HEK293 (cell line): ENCODE measurements at regions not wholly inside any gene's neighbourhood (a gene's known extent, or its start where the extent isn't known, plus 50 kb on each side); places are given as distances from the start of the nearest gene placed in this dataset.

Source experiments
- CTCF ChIA-PET: fragments of 350-600 bp; formaldehyde crosslinking; extraction: SDS; loops from one replicate; lab custom pipeline; 2021; ENCODE audit warnings: antibody characterized with exemption; lab: Yijun Ruan, JAX
- POLR2A ChIA-PET: fragments of 300-600 bp; formaldehyde crosslinking; extraction: SDS; loops from one replicate; lab custom pipeline; 2020; ENCODE audit warnings: antibody characterized with exemption, inconsistent platforms; lab: Yijun Ruan, JAX
- H3K27ac ChIP-seq: fragments of 200-500 bp; sonication (Bioruptor generic); 2 replicates; pipeline ENCODE4 v1.5.1; 2014; ENCODE audit warnings: low read depth, low read length, control low read depth, inconsistent platforms; ENCODE audit errors: extremely low read depth
- H3K36me3 ChIP-seq, 2 experiments: fragments of 200-500 bp in 1 of 2; sonication (Bioruptor generic) in 1 of 2; 1 replicate in 1 of 2; 2 replicates in 1 of 2; pipeline ENCODE4 v1.5.1; 2014 to 2017; ENCODE audit warnings: inconsistent platforms in 2 of 2, low read length in 2 of 2; ENCODE audit not compliant: control insufficient read depth in 2 of 2, insufficient read depth in 1 of 2
- H3K4me1 ChIP-seq: fragments of 200-500 bp; sonication (Bioruptor generic); 2 replicates; pipeline ENCODE4 v1.5.1; 2014; ENCODE audit warnings: mild to moderate bottlenecking, low read length, inconsistent platforms; ENCODE audit not compliant: control insufficient read depth, insufficient read depth
- H3K4me3 ChIP-seq: 2 replicates; pipeline ENCODE4 v1.5.1; 2011; ENCODE audit warnings: low read depth, mild to moderate bottlenecking, control low read depth, low read length, moderate library complexity
- H3K9me3 ChIP-seq: fragments of 200-500 bp; sonication (Bioruptor generic); 2 replicates; pipeline ENCODE4 v1.5.1; 2014; ENCODE audit warnings: low read depth, low read length, inconsistent platforms; ENCODE audit not compliant: control insufficient read depth, insufficient read depth
- FEZF1 ChIP-seq: fragments of 450-650 bp; formaldehyde crosslinking; IDR thresholded peaks from 2 replicates; pipeline ENCODE4 v1.5.1; 2016; ENCODE audit warnings: missing biosample characterization, missing genetic modification characterization
- HOXC10 ChIP-seq: sonication (generic); formaldehyde crosslinking; IDR thresholded peaks from 2 replicates; pipeline ENCODE4 v1.8.1; 2023; ENCODE audit warnings: mild to moderate bottlenecking, missing genetic modification reagents
- HOXD13 ChIP-seq: sonication (generic); formaldehyde crosslinking; IDR thresholded peaks from 2 replicates; pipeline ENCODE4 v1.8.0; 2022; ENCODE audit warnings: missing genetic modification reagents, borderline replicate concordance
- INSM2 ChIP-seq: fragments of 450-650 bp; formaldehyde crosslinking; IDR thresholded peaks from 2 replicates; pipeline ENCODE4 v1.5.1; 2016; ENCODE audit warnings: missing biosample characterization, missing genetic modification characterization
- KLF16 ChIP-seq: fragments of 450-650 bp; formaldehyde crosslinking; IDR thresholded peaks from 2 replicates; pipeline ENCODE4 v1.5.1; 2017; ENCODE audit warnings: missing biosample characterization, missing genetic modification characterization
- KLF8 ChIP-seq: fragments of 450-650 bp; formaldehyde crosslinking; IDR thresholded peaks from 2 replicates; pipeline ENCODE4 v1.5.1; 2016; ENCODE audit warnings: missing biosample characterization, missing genetic modification characterization
- MEIS1 ChIP-seq: sonication (generic); formaldehyde crosslinking; IDR thresholded peaks from 2 replicates; pipeline ENCODE4 v1.8.1; 2022; ENCODE audit warnings: missing genetic modification reagents, mild to moderate bottlenecking, borderline replicate concordance
- MZF1 ChIP-seq: fragments of 450-650 bp; formaldehyde crosslinking; IDR thresholded peaks from 2 replicates; pipeline ENCODE4 v1.5.1; 2017; ENCODE audit warnings: missing biosample characterization, missing genetic modification characterization, borderline replicate concordance
- RBAK ChIP-seq: fragments of 450-650 bp; formaldehyde crosslinking; IDR thresholded peaks from 2 replicates; pipeline ENCODE4 v1.5.1; 2016; ENCODE audit warnings: missing biosample characterization, missing genetic modification characterization
- REST ChIP-seq: fragments of 450-650 bp; formaldehyde crosslinking; IDR thresholded peaks from 2 replicates; pipeline ENCODE4 v1.5.1; 2016; ENCODE audit warnings: missing biosample characterization, missing genetic modification characterization
- ZBTB21 ChIP-seq: fragments of 450-650 bp; formaldehyde crosslinking; IDR thresholded peaks from 2 replicates; pipeline ENCODE4 v1.5.1; 2017; ENCODE audit warnings: missing biosample characterization, missing genetic modification characterization
- ZBTB49 ChIP-seq: fragments of 450-650 bp; formaldehyde crosslinking; IDR thresholded peaks from 2 replicates; pipeline ENCODE4 v1.5.1; 2016; ENCODE audit warnings: missing biosample characterization, missing genetic modification characterization, low read depth
- ZFP41 ChIP-seq: fragments of 450-650 bp; formaldehyde crosslinking; IDR thresholded peaks from 2 replicates; pipeline ENCODE4 v1.5.1; 2016; ENCODE audit warnings: missing biosample characterization, missing genetic modification characterization, borderline replicate concordance
- ZNF10 ChIP-seq: fragments of 450-650 bp; formaldehyde crosslinking; IDR thresholded peaks from 2 replicates; pipeline ENCODE4 v1.5.1; 2017; ENCODE audit warnings: missing biosample characterization, missing genetic modification characterization
- ZNF114 ChIP-seq: fragments of 450-650 bp; formaldehyde crosslinking; IDR thresholded peaks from 2 replicates; pipeline ENCODE4 v1.5.0; 2017; ENCODE audit warnings: missing biosample characterization, missing genetic modification characterization
- ZNF138 ChIP-seq: fragments of 450-650 bp; formaldehyde crosslinking; IDR thresholded peaks from 2 replicates; pipeline ENCODE4 v1.5.1; 2016; ENCODE audit warnings: missing biosample characterization, missing genetic modification characterization, borderline replicate concordance
- ZNF157 ChIP-seq: fragments of 450-650 bp; formaldehyde crosslinking; IDR thresholded peaks from 2 replicates; pipeline ENCODE4 v1.5.1; 2016; ENCODE audit warnings: missing biosample characterization, missing genetic modification characterization
- ZNF248 ChIP-seq: fragments of 450-650 bp; formaldehyde crosslinking; IDR thresholded peaks from 2 replicates; pipeline ENCODE4 v1.5.1; 2017; ENCODE audit warnings: missing biosample characterization, missing genetic modification characterization
- ZNF350 ChIP-seq: fragments of 450-650 bp; formaldehyde crosslinking; IDR thresholded peaks from 2 replicates; pipeline ENCODE4 v1.5.0; 2017; ENCODE audit warnings: missing biosample characterization, mild to moderate bottlenecking, missing genetic modification characterization
- ZNF426 ChIP-seq: fragments of 450-650 bp; formaldehyde crosslinking; IDR thresholded peaks from 2 replicates; pipeline ENCODE4 v1.5.1; 2017; ENCODE audit warnings: missing biosample characterization, missing genetic modification characterization, mild to moderate bottlenecking, inconsistent platforms, moderate library complexity
- ZNF48 ChIP-seq: fragments of 450-650 bp; formaldehyde crosslinking; IDR thresholded peaks from 2 replicates; pipeline ENCODE4 v1.5.1; 2016; ENCODE audit warnings: missing biosample characterization, missing genetic modification characterization
- ZNF521 ChIP-seq: fragments of 450-650 bp; formaldehyde crosslinking; IDR thresholded peaks from 2 replicates; pipeline ENCODE4 v1.5.1; 2017; ENCODE audit warnings: missing biosample characterization, mild to moderate bottlenecking, missing genetic modification characterization
- ZNF529 ChIP-seq: fragments of 450-650 bp; formaldehyde crosslinking; IDR thresholded peaks from 2 replicates; pipeline ENCODE4 v1.5.1; 2017; ENCODE audit warnings: missing genetic modification characterization, missing biosample characterization; ENCODE audit not compliant: insufficient replicate concordance
- ZNF610 ChIP-seq: fragments of 450-650 bp; formaldehyde crosslinking; IDR thresholded peaks from 2 replicates; pipeline ENCODE4 v1.5.1; 2016; ENCODE audit warnings: missing biosample characterization, missing genetic modification characterization, borderline replicate concordance
- ZNF623 ChIP-seq: fragments of 450-650 bp; formaldehyde crosslinking; IDR thresholded peaks from 2 replicates; pipeline ENCODE4 v1.5.1; 2016; ENCODE audit warnings: missing biosample characterization, missing genetic modification characterization
- ZNF837 ChIP-seq: fragments of 450-650 bp; formaldehyde crosslinking; IDR thresholded peaks from 2 replicates; pipeline ENCODE4 v1.5.1; 2016; ENCODE audit warnings: missing biosample characterization, missing genetic modification characterization
- ZSCAN23 ChIP-seq: fragments of 450-650 bp; formaldehyde crosslinking; IDR thresholded peaks from 2 replicates; pipeline ENCODE4 v1.5.1; 2016; ENCODE audit warnings: missing biosample characterization, missing genetic modification characterization
- TF ChIP-seq, protein P1 (sequence below): fragments of 450-650 bp; formaldehyde crosslinking; IDR thresholded peaks from 2 replicates; pipeline ENCODE4 v1.5.1; 2016; ENCODE audit warnings: missing biosample characterization, missing genetic modification characterization
- TF ChIP-seq, protein P2 (sequence below): fragments of 450-650 bp; formaldehyde crosslinking; IDR thresholded peaks from 2 replicates; pipeline ENCODE4 v1.5.1; 2016; ENCODE audit warnings: missing biosample characterization, missing genetic modification characterization

DNA sequence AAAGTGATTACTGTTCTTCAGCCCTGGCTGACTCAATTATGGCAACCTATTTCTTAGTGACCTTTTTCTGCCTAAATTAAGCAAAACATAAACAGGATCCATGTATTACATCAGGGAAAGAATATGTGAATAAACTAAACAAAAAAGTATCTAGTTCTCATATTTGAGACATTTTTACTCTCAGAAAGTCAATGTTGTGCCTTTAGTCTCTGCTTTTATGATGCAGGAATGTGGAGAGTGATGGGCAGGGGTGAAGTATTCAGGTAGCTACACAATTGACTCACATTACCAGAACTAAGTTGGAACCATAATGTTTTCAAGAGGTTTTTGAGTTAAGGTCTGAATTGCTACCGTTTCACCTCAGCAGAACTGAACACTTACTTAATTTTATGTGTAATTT is 462.7 kb upstream of the CXADR start:
- ChIA-PET POLR2A (no interaction called here), CTCF (no interaction called here)
- H3K27ac ChIP-seq: no peak overlapping the region
- H3K4me1 ChIP-seq: no peaks in the 10 kb centered on the region
- no peaks in the 10 kb centered on the region for H3K36me3 ChIP-seq
- no peak for TF ChIP-seq ZNF48
- TF ChIP-seq MEIS1 (CRISPR knock-in tag): no peak
- no peak for TF ChIP-seq ZNF837 (tag by site-specific recombination)
- TF ChIP-seq FEZF1 (tag by site-specific recombination): no peak
- no peak for TF ChIP-seq ZNF138 (tag by site-specific recombination)
- no peak for TF ChIP-seq MZF1
- TF ChIP-seq KLF16 (tag by site-specific recombination): no peak
- TF ChIP-seq RBAK (tag by site-specific recombination): no peak
- no peak for TF ChIP-seq ZNF10 (tag by site-specific recombination)
- TF ChIP-seq ZBTB49: no peak
- no peak for TF ChIP-seq ZNF529 (tag by site-specific recombination)
- no peak for TF ChIP-seq ZBTB21 (tag by site-specific recombination)
- no peak for TF ChIP-seq ZNF426
- no peak for TF ChIP-seq KLF8
- no peak for TF ChIP-seq ZNF248 (tag by site-specific recombination)
- TF ChIP-seq INSM2 (tag by site-specific recombination): no peak
- TF ChIP-seq ZNF114 (tag by site-specific recombination): no peak
- TF ChIP-seq ZNF157 (tag by site-specific recombination): no peak
- TF ChIP-seq REST (tag by site-specific recombination): no peak
- TF ChIP-seq HOXC10 (CRISPR knock-in tag): no peak
- H3K9me3 ChIP-seq: no peaks in the 10 kb centered on the region
- H3K4me3 ChIP-seq: no peak overlapping the region

DNA sequence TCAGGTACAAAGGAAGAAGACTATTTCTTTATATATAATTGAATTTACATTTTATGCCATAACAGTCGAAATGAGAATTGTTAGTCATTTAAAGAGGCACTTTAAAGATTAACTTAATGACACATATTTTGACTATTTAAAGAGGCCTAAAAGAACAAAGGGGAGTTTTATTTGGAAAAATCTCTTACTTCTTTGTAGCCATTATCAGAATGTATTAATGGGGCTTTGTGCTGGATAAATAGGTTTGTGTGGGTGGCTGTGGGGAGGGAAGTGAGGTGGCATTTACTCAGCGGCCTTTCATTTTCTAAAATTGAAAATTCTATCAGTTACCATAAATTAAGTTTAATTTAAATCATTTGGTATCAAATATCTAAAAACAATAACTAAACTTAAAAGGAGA is 462.2 kb upstream of the CXADR start:
- no peaks in the 10 kb centered on the region for H3K4me1 ChIP-seq
- H3K36me3 ChIP-seq: no peaks in the 10 kb centered on the region
- POLR2A ChIA-PET: no interaction called here
- no peak overlapping the region for H3K27ac ChIP-seq
- no peaks in the 10 kb centered on the region for H3K9me3 ChIP-seq
- no peak overlapping the region for H3K4me3 ChIP-seq
- CTCF ChIA-PET: no interaction called here
- no peak for TF ChIP-seq ZFP41 (tag by site-specific recombination)
- TF ChIP-seq, protein P1, sequence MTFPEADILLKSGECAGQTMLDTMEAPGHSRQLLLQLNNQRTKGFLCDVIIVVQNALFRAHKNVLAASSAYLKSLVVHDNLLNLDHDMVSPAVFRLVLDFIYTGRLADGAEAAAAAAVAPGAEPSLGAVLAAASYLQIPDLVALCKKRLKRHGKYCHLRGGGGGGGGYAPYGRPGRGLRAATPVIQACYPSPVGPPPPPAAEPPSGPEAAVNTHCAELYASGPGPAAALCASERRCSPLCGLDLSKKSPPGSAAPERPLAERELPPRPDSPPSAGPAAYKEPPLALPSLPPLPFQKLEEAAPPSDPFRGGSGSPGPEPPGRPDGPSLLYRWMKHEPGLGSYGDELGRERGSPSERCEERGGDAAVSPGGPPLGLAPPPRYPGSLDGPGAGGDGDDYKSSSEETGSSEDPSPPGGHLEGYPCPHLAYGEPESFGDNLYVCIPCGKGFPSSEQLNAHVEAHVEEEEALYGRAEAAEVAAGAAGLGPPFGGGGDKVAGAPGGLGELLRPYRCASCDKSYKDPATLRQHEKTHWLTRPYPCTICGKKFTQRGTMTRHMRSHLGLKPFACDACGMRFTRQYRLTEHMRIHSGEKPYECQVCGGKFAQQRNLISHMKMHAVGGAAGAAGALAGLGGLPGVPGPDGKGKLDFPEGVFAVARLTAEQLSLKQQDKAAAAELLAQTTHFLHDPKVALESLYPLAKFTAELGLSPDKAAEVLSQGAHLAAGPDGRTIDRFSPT: no peak
- TF ChIP-seq, protein P2, sequence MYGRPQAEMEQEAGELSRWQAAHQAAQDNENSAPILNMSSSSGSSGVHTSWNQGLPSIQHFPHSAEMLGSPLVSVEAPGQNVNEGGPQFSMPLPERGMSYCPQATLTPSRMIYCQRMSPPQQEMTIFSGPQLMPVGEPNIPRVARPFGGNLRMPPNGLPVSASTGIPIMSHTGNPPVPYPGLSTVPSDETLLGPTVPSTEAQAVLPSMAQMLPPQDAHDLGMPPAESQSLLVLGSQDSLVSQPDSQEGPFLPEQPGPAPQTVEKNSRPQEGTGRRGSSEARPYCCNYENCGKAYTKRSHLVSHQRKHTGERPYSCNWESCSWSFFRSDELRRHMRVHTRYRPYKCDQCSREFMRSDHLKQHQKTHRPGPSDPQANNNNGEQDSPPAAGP: no peak
- TF ChIP-seq ZSCAN23: no peak
- TF ChIP-seq ZNF610 (tag by site-specific recombination): no peak
- TF ChIP-seq HOXD13 (CRISPR knock-in tag): no peak
- TF ChIP-seq ZNF623 (tag by site-specific recombination): no peak
- no peak for TF ChIP-seq ZNF521 (tag by site-specific recombination)
- no peak for TF ChIP-seq ZNF350 (tag by site-specific recombination)
